HEK293 (cell line): ENCODE measurements at regions not wholly inside any gene's neighbourhood (a gene's known extent, or its start where the extent isn't known, plus 50 kb on each side); places are given as distances from the start of the nearest gene placed in this dataset.

Source experiments
- CTCF ChIA-PET: fragments of 350-600 bp; formaldehyde crosslinking; extraction: SDS; loops from one replicate; lab custom pipeline; 2021; ENCODE audit warnings: antibody characterized with exemption; lab: Yijun Ruan, JAX
- POLR2A ChIA-PET: fragments of 300-600 bp; formaldehyde crosslinking; extraction: SDS; loops from one replicate; lab custom pipeline; 2020; ENCODE audit warnings: antibody characterized with exemption, inconsistent platforms; lab: Yijun Ruan, JAX
- H3K27ac ChIP-seq: fragments of 200-500 bp; sonication (Bioruptor generic); 2 replicates; pipeline ENCODE4 v1.5.1; 2014; ENCODE audit warnings: low read depth, low read length, control low read depth, inconsistent platforms; ENCODE audit errors: extremely low read depth
- H3K36me3 ChIP-seq, 2 experiments: fragments of 200-500 bp in 1 of 2; sonication (Bioruptor generic) in 1 of 2; 1 replicate in 1 of 2; 2 replicates in 1 of 2; pipeline ENCODE4 v1.5.1; 2014 to 2017; ENCODE audit warnings: inconsistent platforms in 2 of 2, low read length in 2 of 2; ENCODE audit not compliant: control insufficient read depth in 2 of 2, insufficient read depth in 1 of 2
- H3K4me1 ChIP-seq: fragments of 200-500 bp; sonication (Bioruptor generic); 2 replicates; pipeline ENCODE4 v1.5.1; 2014; ENCODE audit warnings: mild to moderate bottlenecking, low read length, inconsistent platforms; ENCODE audit not compliant: control insufficient read depth, insufficient read depth
- H3K4me3 ChIP-seq: 2 replicates; pipeline ENCODE4 v1.5.1; 2011; ENCODE audit warnings: low read depth, mild to moderate bottlenecking, control low read depth, low read length, moderate library complexity
- H3K9me3 ChIP-seq: fragments of 200-500 bp; sonication (Bioruptor generic); 2 replicates; pipeline ENCODE4 v1.5.1; 2014; ENCODE audit warnings: low read depth, low read length, inconsistent platforms; ENCODE audit not compliant: control insufficient read depth, insufficient read depth
- CTCF ChIP-seq: fragments of 450-650 bp; formaldehyde crosslinking; IDR thresholded peaks from 2 replicates; pipeline ENCODE4 v1.5.1; 2016; ENCODE audit warnings: missing biosample characterization, missing genetic modification characterization
- SP3 ChIP-seq: fragments of 450-650 bp; formaldehyde crosslinking; IDR thresholded peaks from 2 replicates; pipeline ENCODE4 v1.5.1; 2016; ENCODE audit warnings: missing biosample characterization, missing genetic modification characterization
- TSHZ1 ChIP-seq: fragments of 450-650 bp; formaldehyde crosslinking; IDR thresholded peaks from 2 replicates; pipeline ENCODE4 v1.5.1; 2016; ENCODE audit warnings: missing biosample characterization, missing genetic modification characterization, borderline replicate concordance
- WT1 ChIP-seq: fragments of 450-650 bp; formaldehyde crosslinking; IDR thresholded peaks from 2 replicates; pipeline ENCODE4 v1.5.1; 2016; ENCODE audit warnings: missing biosample characterization, missing genetic modification characterization
- YY2 ChIP-seq: fragments of 450-650 bp; formaldehyde crosslinking; IDR thresholded peaks from 2 replicates; pipeline ENCODE4 v1.5.1; 2016; ENCODE audit warnings: missing biosample characterization, missing genetic modification characterization
- ZBTB1 ChIP-seq: fragments of 450-650 bp; formaldehyde crosslinking; IDR thresholded peaks from 2 replicates; pipeline ENCODE4 v1.5.1; 2016; ENCODE audit warnings: missing biosample characterization, missing genetic modification characterization
- ZFP37 ChIP-seq: fragments of 450-650 bp; formaldehyde crosslinking; IDR thresholded peaks from 2 replicates; pipeline ENCODE4 v1.5.1; 2016; ENCODE audit warnings: missing biosample characterization, missing genetic modification characterization
- ZFP69B ChIP-seq: fragments of 450-650 bp; formaldehyde crosslinking; IDR thresholded peaks from 2 replicates; pipeline ENCODE4 v1.5.1; 2016; ENCODE audit warnings: missing biosample characterization, missing genetic modification characterization
- ZNF146 ChIP-seq: fragments of 450-650 bp; formaldehyde crosslinking; IDR thresholded peaks from 2 replicates; pipeline ENCODE4 v1.5.1; 2016; ENCODE audit warnings: missing biosample characterization, missing genetic modification characterization
- ZNF174 ChIP-seq: fragments of 450-650 bp; formaldehyde crosslinking; IDR thresholded peaks from 2 replicates; pipeline ENCODE4 v1.5.0; 2017; ENCODE audit warnings: missing biosample characterization, mild to moderate bottlenecking, missing genetic modification characterization
- ZNF2 ChIP-seq: fragments of 450-650 bp; formaldehyde crosslinking; IDR thresholded peaks from 2 replicates; pipeline ENCODE4 v1.5.1; 2016; ENCODE audit warnings: missing biosample characterization, missing genetic modification characterization
- ZNF223 ChIP-seq: fragments of 450-650 bp; formaldehyde crosslinking; IDR thresholded peaks from 2 replicates; pipeline ENCODE4 v1.5.1; 2016; ENCODE audit warnings: missing biosample characterization, missing genetic modification characterization
- ZNF350 ChIP-seq: fragments of 450-650 bp; formaldehyde crosslinking; IDR thresholded peaks from 2 replicates; pipeline ENCODE4 v1.5.0; 2017; ENCODE audit warnings: missing biosample characterization, mild to moderate bottlenecking, missing genetic modification characterization
- ZNF423 ChIP-seq: fragments of 450-650 bp; formaldehyde crosslinking; IDR thresholded peaks from 2 replicates; pipeline ENCODE4 v1.5.1; 2016; ENCODE audit warnings: missing biosample characterization, missing genetic modification characterization
- ZNF473 ChIP-seq: fragments of 450-650 bp; formaldehyde crosslinking; IDR thresholded peaks from 2 replicates; pipeline ENCODE4 v1.5.1; 2017; ENCODE audit warnings: missing biosample characterization, missing genetic modification characterization
- ZNF571 ChIP-seq: fragments of 450-650 bp; formaldehyde crosslinking; IDR thresholded peaks from 2 replicates; pipeline ENCODE4 v1.5.0; 2017; ENCODE audit warnings: missing biosample characterization, missing genetic modification characterization
- ZNF580 ChIP-seq: fragments of 450-650 bp; formaldehyde crosslinking; IDR thresholded peaks from 2 replicates; pipeline ENCODE4 v1.5.1; 2016; ENCODE audit warnings: missing biosample characterization, missing genetic modification characterization
- ZNF585B ChIP-seq: fragments of 450-650 bp; formaldehyde crosslinking; IDR thresholded peaks from 2 replicates; pipeline ENCODE4 v1.5.1; 2016; ENCODE audit warnings: missing biosample characterization, missing genetic modification characterization
- ZNF639 ChIP-seq: fragments of 450-650 bp; formaldehyde crosslinking; IDR thresholded peaks from 2 replicates; pipeline ENCODE4 v1.5.1; 2016; ENCODE audit warnings: missing biosample characterization, missing genetic modification characterization
- ZNF658 ChIP-seq: fragments of 450-650 bp; formaldehyde crosslinking; IDR thresholded peaks from 2 replicates; pipeline ENCODE4; 2016; ENCODE audit warnings: missing biosample characterization, missing genetic modification characterization
- ZNF670 ChIP-seq: fragments of 450-650 bp; formaldehyde crosslinking; IDR thresholded peaks from 2 replicates; pipeline ENCODE4 v1.5.1; 2016; ENCODE audit warnings: missing biosample characterization, missing genetic modification characterization, low read depth
- ZNF776 ChIP-seq: fragments of 450-650 bp; formaldehyde crosslinking; IDR thresholded peaks from 2 replicates; pipeline ENCODE4 v1.5.0; 2017; ENCODE audit warnings: missing biosample characterization, missing genetic modification characterization, borderline replicate concordance
- ZNF791 ChIP-seq: fragments of 450-650 bp; formaldehyde crosslinking; IDR thresholded peaks from 2 replicates; pipeline ENCODE4 v1.5.1; 2016; ENCODE audit warnings: missing biosample characterization, missing genetic modification characterization
- TF ChIP-seq, protein P1 (sequence below): fragments of 450-650 bp; formaldehyde crosslinking; IDR thresholded peaks from 2 replicates; pipeline ENCODE4 v1.5.1; 2016; ENCODE audit warnings: missing biosample characterization, missing genetic modification characterization
- TF ChIP-seq, protein P2 (sequence below): fragments of 450-650 bp; formaldehyde crosslinking; IDR thresholded peaks from 2 replicates; pipeline ENCODE4 v1.5.1; 2016; ENCODE audit warnings: missing biosample characterization, missing genetic modification characterization

DNA sequence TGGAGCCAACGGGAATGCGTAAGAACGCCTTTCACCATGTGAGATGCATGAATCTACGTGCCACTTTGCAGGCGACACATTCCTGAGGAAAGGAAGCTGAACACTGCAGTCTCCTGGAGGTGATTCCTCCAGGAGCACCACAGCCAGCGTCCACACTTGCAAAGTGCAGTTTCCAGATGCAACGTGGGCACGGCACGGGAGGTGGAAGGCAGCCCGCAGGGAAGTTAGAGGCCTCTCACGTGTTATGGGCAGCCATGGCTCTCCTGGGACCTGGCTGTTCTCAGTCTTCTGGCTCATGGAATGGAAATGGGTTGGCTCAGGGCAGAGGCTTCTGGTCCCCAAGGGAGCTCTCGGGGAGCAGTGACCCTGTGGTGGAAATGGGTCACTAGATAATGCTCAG lies 381.0 kb upstream of the IRX4 start (continued):
- TF ChIP-seq ZNF174 (tag by site-specific recombination) (no peak), ZNF776 (tag by site-specific recombination) (no peak), ZBTB1 (tag by site-specific recombination) (no peak), ZNF2 (tag by site-specific recombination) (no peak), ZNF670 (tag by site-specific recombination) (no peak), ZNF473 (no peak), ZNF585B (tag by site-specific recombination) (no peak)
- TF ChIP-seq, all 188 proteins: peak for 0

GRCh38 chr5:2262620-2263019 lies 379.9 kb upstream of the IRX4 start:
- TF ChIP-seq ZNF580 (tag by site-specific recombination) (no peak), ZNF146 (tag by site-specific recombination) (no peak), ZNF423 (no peak), ZNF223 (no peak), SP3 (no peak), ZNF658 (tag by site-specific recombination) (no peak), YY2 (tag by site-specific recombination) (no peak), CTCF (no peak), ZNF571 (no peak), ZNF350 (tag by site-specific recombination) (no peak), TSHZ1 (tag by site-specific recombination) (no peak), WT1 (tag by site-specific recombination) (no peak), ZNF639 (tag by site-specific recombination) (no peak), ZNF791 (tag by site-specific recombination) (no peak), ZFP69B (tag by site-specific recombination) (no peak), ZFP37 (tag by site-specific recombination) (no peak)
- TF ChIP-seq, protein P1, sequence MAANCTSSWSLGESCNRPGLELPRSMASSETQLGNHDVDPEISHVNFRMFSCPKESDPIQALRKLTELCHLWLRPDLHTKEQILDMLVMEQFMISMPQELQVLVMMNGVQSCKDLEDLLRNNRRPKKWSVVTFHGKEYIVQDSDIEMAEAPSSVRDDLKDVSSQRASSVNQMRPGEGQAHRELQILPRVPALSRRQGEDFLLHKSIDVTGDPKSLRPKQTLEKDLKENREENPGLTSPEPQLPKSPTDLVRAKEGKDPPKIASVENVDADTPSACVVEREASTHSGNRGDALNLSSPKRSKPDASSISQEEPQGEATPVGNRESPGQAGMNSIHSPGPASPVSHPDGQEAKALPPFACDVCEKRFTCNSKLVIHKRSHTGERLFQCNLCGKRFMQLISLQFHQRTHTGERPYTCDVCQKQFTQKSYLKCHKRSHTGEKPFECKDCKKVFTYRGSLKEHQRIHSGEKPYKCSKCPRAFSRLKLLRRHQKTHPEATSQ (tag by site-specific recombination), result no peak
- TF ChIP-seq, protein P2, sequence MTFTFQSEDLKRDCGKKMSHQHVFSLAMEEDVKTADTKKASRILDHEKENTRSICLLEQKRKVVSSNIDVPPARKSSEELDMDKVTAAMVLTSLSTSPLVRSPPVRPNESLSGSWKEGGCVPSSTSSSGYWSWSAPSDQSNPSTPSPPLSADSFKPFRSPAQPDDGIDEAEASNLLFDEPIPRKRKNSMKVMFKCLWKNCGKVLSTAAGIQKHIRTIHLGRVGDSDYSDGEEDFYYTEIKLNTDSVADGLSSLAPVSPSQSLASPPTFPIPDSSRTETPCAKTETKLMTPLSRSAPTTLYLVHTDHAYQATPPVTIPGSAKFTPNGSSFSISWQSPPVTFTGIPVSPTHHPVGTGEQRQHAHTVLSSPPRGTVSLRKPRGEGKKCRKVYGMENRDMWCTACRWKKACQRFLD (tag by site-specific recombination), result no peak
- ChIA-PET CTCF (interaction anchor here (0.6 kb wide), 1 partner anchor 263 kb away, joined by 3 read pairs; no protein-coding TSS in a partner anchor), POLR2A (no interaction called here)
- no peaks in the 10 kb centered on the region for H3K36me3 ChIP-seq
- no peak overlapping the region for H3K27ac ChIP-seq
- no peaks in the 10 kb centered on the region for H3K9me3 ChIP-seq
- H3K4me1 ChIP-seq, result no peaks in the 10 kb centered on the region
- no peak overlapping the region for H3K4me3 ChIP-seq
